Neural crest cell (in vitro differentiated cells): ENCODE measurements at regions not wholly inside any gene's neighbourhood (a gene's known extent, or its start where the extent isn't known, plus 50 kb on each side); places are given as distances from the start of the nearest gene placed in this dataset.
A peak's percentile ranks its signal among the peaks of the same experiment; 100 is the strongest.

ENCODE experiments used
- DNase-seq: peaks from one replicate; pipeline ENCODE4 v3.0.0; 2021; ENCODE audit warnings: low read depth, mixed read lengths, low spot score
- H3K27ac Mint-ChIP-seq: one replicate; pipeline ENCODE4 v1.8.0; 2021; ENCODE audit warnings: mild to moderate bottlenecking, mixed read lengths; ENCODE audit not compliant: unreplicated experiment
- H3K27me3 Mint-ChIP-seq: 2 replicates; pipeline ENCODE4 v1.8.0; 2021; ENCODE audit warnings: low read depth, mild to moderate bottlenecking, mixed read lengths
- H3K36me3 Mint-ChIP-seq: 2 replicates; pipeline ENCODE4 v1.8.0; 2021; ENCODE audit warnings: low read depth, mild to moderate bottlenecking, mixed read lengths
- H3K4me1 Mint-ChIP-seq: 2 replicates; pipeline ENCODE4 v1.8.0; 2021; ENCODE audit warnings: mixed read lengths
- H3K4me3 Mint-ChIP-seq: one replicate; pipeline ENCODE4 v1.8.0; 2021; ENCODE audit warnings: mild to moderate bottlenecking, mixed read lengths
- H3K9me3 Mint-ChIP-seq: 2 replicates; pipeline ENCODE4 v1.8.0; 2021; ENCODE audit warnings: mixed read lengths
- TF ChIP-seq, protein P1 (sequence below): fragments of 200-600 bp; sonication (generic); conservative IDR thresholded peaks from 2 replicates; pipeline ENCODE4 v1.5.0; 2021; ENCODE audit warnings: antibody characterized with exemption, mild to moderate bottlenecking

DNA sequence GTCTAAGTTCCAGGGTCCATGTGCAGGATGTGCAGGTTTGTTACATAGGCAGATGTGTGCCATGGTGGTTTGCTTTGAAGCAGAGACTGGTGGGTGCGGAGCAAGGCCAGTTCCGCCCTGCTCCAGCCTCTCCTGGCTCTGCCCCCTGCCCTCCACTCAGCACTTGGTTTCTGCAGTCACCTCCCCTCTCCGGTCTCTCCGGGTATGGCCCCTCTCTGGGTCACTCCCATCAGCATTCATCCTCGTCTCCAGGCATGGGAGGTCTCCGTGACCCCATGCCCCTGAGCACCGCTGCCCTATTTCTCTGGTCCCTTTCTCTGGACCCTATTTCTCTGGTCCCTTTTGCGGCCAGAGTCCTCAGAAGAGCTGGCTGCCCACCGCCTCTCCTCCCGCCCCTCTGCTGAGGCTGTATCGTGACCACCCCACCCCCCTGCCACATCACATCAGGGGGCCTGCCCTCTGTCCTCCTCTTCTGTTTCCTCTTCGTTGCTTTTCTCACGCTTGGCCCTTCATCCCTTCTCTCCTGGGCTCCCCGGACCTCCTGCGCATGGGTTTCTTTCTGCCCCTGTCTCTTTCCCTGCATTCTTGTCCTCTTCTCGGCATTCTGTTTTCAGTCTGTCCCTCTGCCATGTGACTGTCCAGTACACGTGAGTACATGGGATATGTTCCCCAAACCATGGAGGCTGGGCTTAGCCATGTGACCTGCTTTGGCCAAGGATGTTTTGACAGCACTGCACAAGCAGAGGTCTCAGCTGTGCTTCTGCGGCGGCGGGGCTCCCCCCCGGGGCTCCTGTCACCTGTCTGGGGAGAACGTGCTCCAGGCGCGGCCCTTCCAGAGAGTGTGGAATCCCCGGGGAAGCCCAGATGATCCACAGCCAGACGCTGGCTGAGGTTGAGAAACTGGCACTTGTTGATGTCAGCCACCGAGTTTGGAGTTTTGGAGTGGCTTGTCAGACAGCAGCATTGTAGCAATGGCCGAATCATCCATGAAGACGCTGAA, 54.4 kb upstream of the C1orf174 start:
- H3K27me3 Mint-ChIP-seq = peaks cover 5% of the 10 kb centered on the region
- H3K4me1 Mint-ChIP-seq = peaks cover 41% of the 10 kb centered on the region
- TF ChIP-seq, protein P1, sequence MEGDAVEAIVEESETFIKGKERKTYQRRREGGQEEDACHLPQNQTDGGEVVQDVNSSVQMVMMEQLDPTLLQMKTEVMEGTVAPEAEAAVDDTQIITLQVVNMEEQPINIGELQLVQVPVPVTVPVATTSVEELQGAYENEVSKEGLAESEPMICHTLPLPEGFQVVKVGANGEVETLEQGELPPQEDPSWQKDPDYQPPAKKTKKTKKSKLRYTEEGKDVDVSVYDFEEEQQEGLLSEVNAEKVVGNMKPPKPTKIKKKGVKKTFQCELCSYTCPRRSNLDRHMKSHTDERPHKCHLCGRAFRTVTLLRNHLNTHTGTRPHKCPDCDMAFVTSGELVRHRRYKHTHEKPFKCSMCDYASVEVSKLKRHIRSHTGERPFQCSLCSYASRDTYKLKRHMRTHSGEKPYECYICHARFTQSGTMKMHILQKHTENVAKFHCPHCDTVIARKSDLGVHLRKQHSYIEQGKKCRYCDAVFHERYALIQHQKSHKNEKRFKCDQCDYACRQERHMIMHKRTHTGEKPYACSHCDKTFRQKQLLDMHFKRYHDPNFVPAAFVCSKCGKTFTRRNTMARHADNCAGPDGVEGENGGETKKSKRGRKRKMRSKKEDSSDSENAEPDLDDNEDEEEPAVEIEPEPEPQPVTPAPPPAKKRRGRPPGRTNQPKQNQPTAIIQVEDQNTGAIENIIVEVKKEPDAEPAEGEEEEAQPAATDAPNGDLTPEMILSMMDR = no peak
- DNase-seq = no peak
- H3K4me3 Mint-ChIP-seq = peak overlapping the region; percentile 19
- no peaks in the 10 kb centered on the region for H3K9me3 Mint-ChIP-seq
- H3K36me3 Mint-ChIP-seq = no peaks in the 10 kb centered on the region
- peak overlapping the region; percentile 68 for H3K27ac Mint-ChIP-seq

DNA sequence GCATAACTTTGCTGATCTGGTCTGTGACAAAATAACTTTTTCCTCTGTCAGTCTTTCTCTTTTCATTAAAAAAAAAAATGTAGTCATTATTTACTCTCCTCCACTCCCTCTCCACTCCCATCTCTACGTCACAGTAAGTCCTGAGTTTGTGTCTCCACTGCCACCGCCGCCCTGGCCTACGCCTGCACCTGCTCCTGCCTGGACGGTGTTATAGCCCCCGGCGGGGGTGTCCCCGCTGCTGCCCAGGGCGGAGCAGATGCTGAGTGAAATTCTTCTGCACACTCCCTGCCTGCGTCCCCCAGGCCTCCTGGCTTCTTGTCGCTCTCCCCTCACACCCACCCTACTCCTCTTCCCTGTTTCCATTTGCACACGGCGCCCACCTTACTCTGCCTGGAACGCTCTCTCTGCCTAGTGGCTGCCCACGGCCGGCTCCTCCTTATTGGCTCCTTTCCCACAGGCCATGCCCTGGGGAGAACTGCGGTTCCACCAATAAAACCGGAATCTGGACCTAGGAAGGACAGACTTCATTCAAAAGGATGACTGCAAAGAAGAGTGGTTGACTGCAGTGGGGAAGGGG, 55.2 kb upstream of the C1orf174 start:
- Mint-ChIP-seq H3K4me3 (no peak overlapping the region), H3K27ac (no peak overlapping the region), H3K4me1 (peaks cover 46% of the 10 kb centered on the region), H3K27me3 (peaks cover 5% of the 10 kb centered on the region), H3K36me3 (no peaks in the 10 kb centered on the region), H3K9me3 (no peaks in the 10 kb centered on the region)
- no peak for DNase-seq
- TF ChIP-seq, protein P1 = no peak

DNA sequence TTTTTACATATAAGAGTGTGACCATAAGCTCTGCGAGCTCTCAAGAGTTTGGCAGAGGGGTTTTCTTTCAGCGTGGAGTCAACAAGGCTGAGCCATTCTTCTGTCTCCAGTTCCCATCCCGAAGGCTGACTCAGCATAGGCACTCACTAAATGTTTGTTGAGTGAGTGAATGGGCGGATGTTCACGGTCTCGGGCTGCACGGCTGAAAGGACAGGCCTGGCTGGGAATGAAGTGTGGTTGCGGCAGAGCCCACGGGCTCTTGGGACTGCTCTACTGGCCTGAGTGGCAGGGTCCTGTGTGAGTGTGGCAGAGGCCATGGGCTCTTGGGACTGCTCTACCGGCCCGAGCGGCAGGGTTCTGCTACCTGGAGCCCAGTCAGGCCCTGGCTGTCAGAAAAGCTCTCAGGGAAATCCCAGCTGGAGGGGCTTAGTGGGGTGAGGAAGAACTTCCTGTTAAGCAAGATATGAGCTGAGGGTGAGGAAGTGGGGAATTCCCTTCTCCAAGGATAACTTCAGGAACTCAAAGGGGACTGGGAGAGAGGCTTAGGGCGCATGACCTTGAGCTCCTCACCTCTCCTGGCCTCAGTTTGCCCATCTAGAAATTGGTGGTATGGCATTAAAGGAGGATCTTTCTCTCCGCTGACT, 56.6 kb upstream of the C1orf174 start:
- Mint-ChIP-seq H3K9me3 (peaks cover 3% of the 10 kb centered on the region), H3K4me1 (peaks cover 54% of the 10 kb centered on the region), H3K27ac (no peak overlapping the region), H3K4me3 (no peak overlapping the region), H3K36me3 (no peaks in the 10 kb centered on the region), H3K27me3 (peaks cover 5% of the 10 kb centered on the region)
- no peak for DNase-seq
- TF ChIP-seq, protein P1 = no peak

DNA sequence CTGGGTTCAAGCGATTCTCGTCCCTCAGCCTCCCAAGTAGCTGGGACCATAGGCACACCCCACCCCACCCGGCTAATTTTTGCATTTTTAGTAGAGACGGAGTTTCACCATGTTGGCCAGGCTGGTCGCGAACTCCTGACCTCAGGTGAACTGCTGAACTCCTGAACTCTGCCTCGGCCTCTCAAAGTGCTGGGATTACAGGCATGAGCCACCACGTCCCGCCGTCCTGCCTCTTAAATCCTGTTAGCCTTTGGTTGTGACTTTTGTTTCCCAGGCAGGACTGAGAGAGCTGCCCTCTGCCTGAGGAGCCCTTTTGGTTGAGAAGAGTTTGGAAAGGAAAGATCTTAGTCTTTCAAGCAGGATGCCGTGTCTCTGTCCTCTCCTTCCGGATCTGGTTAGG, 59.3 kb upstream of the C1orf174 start:
- no peak for DNase-seq
- Mint-ChIP-seq H3K4me1 (peaks cover 42% of the 10 kb centered on the region), H3K27me3 (peaks cover 2% of the 10 kb centered on the region), H3K36me3 (no peaks in the 10 kb centered on the region), H3K27ac (peak overlapping the region; percentile 62), H3K9me3 (peaks cover 5% of the 10 kb centered on the region), H3K4me3 (no peak overlapping the region)
- TF ChIP-seq, protein P1 = no peak

DNA sequence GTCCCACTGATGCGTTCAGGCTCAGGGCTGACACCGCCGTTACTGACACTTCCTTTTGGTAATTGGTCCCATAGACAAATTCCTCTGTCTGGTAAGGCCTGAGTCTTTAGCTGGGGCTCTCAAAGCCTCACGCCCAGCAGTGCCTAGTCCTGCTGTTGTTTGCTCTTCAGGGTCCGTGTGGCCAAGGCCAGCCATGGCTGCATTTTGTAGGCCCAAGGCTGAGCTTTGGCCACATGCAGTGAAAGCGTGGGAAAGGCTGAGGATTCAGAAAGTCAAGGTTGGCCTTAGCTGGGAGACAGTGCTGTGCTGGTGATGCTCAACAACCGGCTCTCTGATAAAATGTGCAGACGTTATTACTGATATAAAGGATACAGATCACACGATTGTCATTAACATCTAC, 63.5 kb upstream of the C1orf174 start:
- TF ChIP-seq, protein P1 = no peak
- no peak overlapping the region for H3K4me3 Mint-ChIP-seq
- H3K27me3 Mint-ChIP-seq = no peaks in the 10 kb centered on the region
- H3K4me1 Mint-ChIP-seq = peaks cover 21% of the 10 kb centered on the region
- peaks cover 14% of the 10 kb centered on the region for H3K9me3 Mint-ChIP-seq
- no peak for DNase-seq
- no peaks in the 10 kb centered on the region for H3K36me3 Mint-ChIP-seq
- H3K27ac Mint-ChIP-seq = no peak overlapping the region
